ENCODE measurements at regions not wholly inside any gene's neighbourhood (a gene's known extent, or its start where the extent isn't known, plus 50 kb on each side); places are given as distances from the start of the nearest gene placed in this dataset.

DNA sequence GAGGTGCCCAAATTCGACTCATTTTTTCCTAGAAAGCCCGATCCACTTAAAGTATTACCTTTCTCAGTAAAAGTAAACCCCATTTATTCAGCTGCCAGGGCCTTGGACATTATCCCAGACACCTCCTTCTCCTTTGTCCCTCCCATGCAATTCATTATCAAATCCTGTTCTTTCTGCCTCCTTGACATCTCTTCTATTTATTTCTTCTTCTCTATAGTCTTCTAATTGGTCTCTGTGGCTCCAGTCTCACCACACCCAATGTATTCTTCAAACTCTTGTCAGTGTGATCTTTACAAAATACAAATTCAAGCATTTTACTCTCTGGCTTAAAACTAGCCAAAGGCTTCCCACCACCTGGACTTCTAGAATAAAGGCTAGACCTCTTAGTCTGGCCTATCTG lies 120.3 kb downstream of the IL20RB start:
- Histone ChIP-seq H3K36me3 (ENCODE audit: insufficient read depth, low read length) (no peaks in the 10 kb centered on the region), H3F3A (ENCODE audit: low read depth) (no peaks in the 10 kb centered on the region), H3K9ac (ENCODE audit: low read depth, low read length, poor library complexity, severe bottlenecking) (no peak overlapping the region), H4K20me1 (ENCODE audit: insufficient read depth, low read length, poor library complexity, severe bottlenecking) (no peaks in the 10 kb centered on the region), H3K9me2 (replicated peaks; ENCODE audit: low read depth, low read length) (no peaks in the 10 kb centered on the region), H2AFZ (ENCODE audit: low read length) (no peak overlapping the region), H3K79me2 (ENCODE audit: insufficient read depth, low read length) (no peaks in the 10 kb centered on the region), H3K4me2 (ENCODE audit: low read depth, low read length, poor library complexity, severe bottlenecking) (no peak overlapping the region), H3K9me3 (ENCODE audit: insufficient read depth, low read depth, low read length) (no peaks in the 10 kb centered on the region), H3K4me3 (ENCODE audit: low read length, poor library complexity, severe bottlenecking) (no peak overlapping the region), H3K4me1 (ENCODE audit: insufficient read depth, low read length, poor library complexity, severe bottlenecking) (peaks cover 6% of the 10 kb centered on the region), H3K27me3 (ENCODE audit: insufficient read depth, low read length, poor library complexity, severe bottlenecking) (no peaks in the 10 kb centered on the region)
- TF ChIP-seq, protein P1, sequence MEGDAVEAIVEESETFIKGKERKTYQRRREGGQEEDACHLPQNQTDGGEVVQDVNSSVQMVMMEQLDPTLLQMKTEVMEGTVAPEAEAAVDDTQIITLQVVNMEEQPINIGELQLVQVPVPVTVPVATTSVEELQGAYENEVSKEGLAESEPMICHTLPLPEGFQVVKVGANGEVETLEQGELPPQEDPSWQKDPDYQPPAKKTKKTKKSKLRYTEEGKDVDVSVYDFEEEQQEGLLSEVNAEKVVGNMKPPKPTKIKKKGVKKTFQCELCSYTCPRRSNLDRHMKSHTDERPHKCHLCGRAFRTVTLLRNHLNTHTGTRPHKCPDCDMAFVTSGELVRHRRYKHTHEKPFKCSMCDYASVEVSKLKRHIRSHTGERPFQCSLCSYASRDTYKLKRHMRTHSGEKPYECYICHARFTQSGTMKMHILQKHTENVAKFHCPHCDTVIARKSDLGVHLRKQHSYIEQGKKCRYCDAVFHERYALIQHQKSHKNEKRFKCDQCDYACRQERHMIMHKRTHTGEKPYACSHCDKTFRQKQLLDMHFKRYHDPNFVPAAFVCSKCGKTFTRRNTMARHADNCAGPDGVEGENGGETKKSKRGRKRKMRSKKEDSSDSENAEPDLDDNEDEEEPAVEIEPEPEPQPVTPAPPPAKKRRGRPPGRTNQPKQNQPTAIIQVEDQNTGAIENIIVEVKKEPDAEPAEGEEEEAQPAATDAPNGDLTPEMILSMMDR (conservative IDR thresholded peaks at IDR 0.05; ENCODE audit: low read length): no peak
- no peak for TF ChIP-seq EZH2phosphoT487 (IDR thresholded peaks at IDR 0.05; ENCODE audit: borderline replicate concordance)

DNA sequence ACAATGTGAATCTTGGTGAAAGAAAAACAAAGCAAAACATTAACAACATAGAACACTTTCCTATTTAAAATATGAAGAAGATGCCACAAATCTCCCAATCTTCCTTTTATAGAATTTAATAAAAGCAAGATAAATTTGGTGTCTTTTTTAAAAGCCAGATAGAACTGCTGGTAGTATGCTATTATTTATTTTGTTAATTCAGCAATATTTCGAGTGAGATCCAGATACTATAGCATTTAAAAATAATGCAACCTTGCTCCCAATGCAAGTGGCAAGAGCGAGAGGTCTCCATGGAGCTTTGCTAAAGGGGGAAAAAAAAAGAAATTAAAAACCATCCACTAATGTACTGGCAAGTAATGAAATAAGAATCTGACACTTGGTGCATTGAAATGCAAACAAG lies 121.8 kb downstream of the IL20RB start:
- Histone ChIP-seq H3K9me3 (ENCODE audit: insufficient read depth, low read depth, low read length) (no peaks in the 10 kb centered on the region), H3K36me3 (ENCODE audit: insufficient read depth, low read length) (no peaks in the 10 kb centered on the region), H3K4me2 (ENCODE audit: low read depth, low read length, poor library complexity, severe bottlenecking) (no peak overlapping the region), H3K4me1 (ENCODE audit: insufficient read depth, low read length, poor library complexity, severe bottlenecking) (no peaks in the 10 kb centered on the region), H3K79me2 (ENCODE audit: insufficient read depth, low read length) (no peaks in the 10 kb centered on the region), H3K9me2 (replicated peaks; ENCODE audit: low read depth, low read length) (no peaks in the 10 kb centered on the region), H4K20me1 (ENCODE audit: insufficient read depth, low read length, poor library complexity, severe bottlenecking) (no peaks in the 10 kb centered on the region), H3K9ac (ENCODE audit: low read depth, low read length, poor library complexity, severe bottlenecking) (no peak overlapping the region), H3K4me3 (ENCODE audit: low read length, poor library complexity, severe bottlenecking) (no peak overlapping the region), H2AFZ (ENCODE audit: low read length) (no peak overlapping the region), H3F3A (ENCODE audit: low read depth) (no peaks in the 10 kb centered on the region), H3K27me3 (ENCODE audit: insufficient read depth, low read length, poor library complexity, severe bottlenecking) (no peaks in the 10 kb centered on the region)
- TF ChIP-seq, protein P1 (conservative IDR thresholded peaks at IDR 0.05; ENCODE audit: low read length): no peak
- TF ChIP-seq EZH2phosphoT487 (IDR thresholded peaks at IDR 0.05; ENCODE audit: borderline replicate concordance): no peak

DNA sequence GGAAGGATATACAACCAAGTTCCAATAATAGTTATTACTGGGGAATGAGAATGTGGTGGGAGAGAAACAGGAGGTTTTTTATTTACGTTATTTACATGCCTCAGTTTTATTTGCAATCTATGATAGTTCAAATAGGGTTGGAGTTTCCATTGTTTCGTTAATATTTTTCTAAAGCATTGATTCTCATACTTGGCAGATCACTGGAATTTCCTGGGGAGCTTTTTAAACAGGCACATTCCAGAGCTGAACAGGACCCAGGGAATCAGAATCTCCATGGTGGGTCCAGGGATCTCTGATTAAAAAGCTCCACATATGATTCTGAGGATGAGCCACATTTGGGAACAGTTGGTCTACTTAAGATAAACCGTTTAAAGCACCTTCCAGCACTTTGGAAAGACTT lies 123.9 kb downstream of the IL20RB start:
- no peaks in the 10 kb centered on the region for H3K79me2 ChIP-seq (ENCODE audit: insufficient read depth, low read length)
- H2AFZ ChIP-seq (ENCODE audit: low read length): no peak overlapping the region
- no peak overlapping the region for H3K4me3 ChIP-seq (ENCODE audit: low read length, poor library complexity, severe bottlenecking)
- no peaks in the 10 kb centered on the region for H3K4me1 ChIP-seq (ENCODE audit: insufficient read depth, low read length, poor library complexity, severe bottlenecking)
- H3K9me3 ChIP-seq (ENCODE audit: insufficient read depth, low read depth, low read length): no peaks in the 10 kb centered on the region
- no peaks in the 10 kb centered on the region for H4K20me1 ChIP-seq (ENCODE audit: insufficient read depth, low read length, poor library complexity, severe bottlenecking)
- H3F3A ChIP-seq (ENCODE audit: low read depth): no peaks in the 10 kb centered on the region
- TF ChIP-seq, protein P1 (conservative IDR thresholded peaks at IDR 0.05; ENCODE audit: low read length): no peak
- TF ChIP-seq EZH2phosphoT487 (IDR thresholded peaks at IDR 0.05; ENCODE audit: borderline replicate concordance): no peak
- H3K4me2 ChIP-seq (ENCODE audit: low read depth, low read length, poor library complexity, severe bottlenecking): no peak overlapping the region
- no peaks in the 10 kb centered on the region for H3K9me2 ChIP-seq (replicated peaks; ENCODE audit: low read depth, low read length)
- no peaks in the 10 kb centered on the region for H3K27me3 ChIP-seq (ENCODE audit: insufficient read depth, low read length, poor library complexity, severe bottlenecking)
- no peaks in the 10 kb centered on the region for H3K36me3 ChIP-seq (ENCODE audit: insufficient read depth, low read length)
- no peak overlapping the region for H3K9ac ChIP-seq (ENCODE audit: low read depth, low read length, poor library complexity, severe bottlenecking)
